ENCODE measurements at regions not wholly inside any gene's neighbourhood (a gene's known extent, or its start where the extent isn't known, plus 50 kb on each side); places are given as distances from the start of the nearest gene placed in this dataset.

- DNase-seq, result no peak
Observed at GRCh38 chr6:148265054-148265453, 77.6 kb upstream of the SASH1 start.

GRCh38 chr6:148269386-148269785 is 73.3 kb upstream of the SASH1 start:
- no peak for DNase-seq

GRCh38 chr6:148271711-148272439 is 70.8 kb upstream of the SASH1 start:
- DNase-seq, result no peak

GRCh38 chr6:148272597-148272996 is 70.0 kb upstream of the SASH1 start:
- DNase-seq, result no peak

- DNase-seq, result no peak
Observed at GRCh38 chr6:148273962-148274752, 68.5 kb upstream of the SASH1 start.

GRCh38 chr6:148274809-148275208 is 67.8 kb upstream of the SASH1 start:
- DNase-seq, result no peak

GRCh38 chr6:148285205-148285604 is 57.4 kb upstream of the SASH1 start:
- DNase-seq, result no peak

- DNase-seq, result no peak
Observed at GRCh38 chr6:148286563-148286962, 56.1 kb upstream of the SASH1 start.

- DNase-seq, result no peak
Observed at GRCh38 chr6:148287623-148288333, 54.9 kb upstream of the SASH1 start.

GRCh38 chr6:148288541-148288940 is 54.1 kb upstream of the SASH1 start:
- no peak for DNase-seq

- DNase-seq, result no peak
Observed at GRCh38 chr6:148289153-148289552, 53.5 kb upstream of the SASH1 start.

- no peak for DNase-seq
Observed at GRCh38 chr6:148291876-148292275, 50.8 kb upstream of the SASH1 start.
